HG03103 (cell line): ENCODE measurements at regions not wholly inside any gene's neighbourhood (a gene's known extent, or its start where the extent isn't known, plus 50 kb on each side); places are given as distances from the start of the nearest gene placed in this dataset.
A peak's percentile ranks its signal among the peaks of the same experiment; 100 is the strongest.
"Not testable (repeated sequence)": the region's sequence is repeated elsewhere in the genome, so short reads cannot be mapped to it uniquely, and the experiment has no call there.

Experiments used
- ATAC-seq: cut with Tn5 transposase; IDR thresholded peaks from one replicate; pipeline ENCODE4 v1.9.1; 2021; ENCODE audit warnings: low read depth; ENCODE audit not compliant: unreplicated experiment

DNA sequence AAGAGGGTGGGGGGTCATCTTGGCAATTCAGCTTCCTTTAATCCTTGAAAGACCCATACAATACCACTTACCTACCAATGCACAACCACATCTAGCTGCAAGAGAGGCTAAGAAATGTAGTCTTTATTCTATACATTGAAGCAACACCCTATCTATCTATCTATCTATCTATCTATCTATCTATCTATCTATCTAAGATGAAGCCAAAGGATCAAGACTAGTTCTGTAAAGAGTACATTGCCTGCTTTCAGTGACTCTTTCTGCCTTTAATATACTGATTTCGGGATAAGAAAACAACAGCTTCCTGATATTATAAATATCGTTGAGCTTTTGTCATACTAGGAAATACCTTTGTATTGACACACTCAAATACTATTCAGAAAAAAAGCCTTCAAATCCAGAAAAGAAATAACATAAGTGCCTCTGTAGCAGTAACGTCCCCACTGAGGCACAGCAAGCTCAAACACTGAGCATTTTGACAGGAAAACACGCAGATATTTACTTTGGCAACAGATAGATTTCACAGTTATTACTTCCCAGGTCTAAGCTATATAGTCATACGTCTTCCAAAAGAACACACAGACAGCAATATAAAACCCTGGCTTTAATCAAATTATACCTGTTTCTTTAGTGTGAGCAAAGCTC, 139.4 kb upstream of the SERTAD2 start:
- no peak for ATAC-seq

DNA sequence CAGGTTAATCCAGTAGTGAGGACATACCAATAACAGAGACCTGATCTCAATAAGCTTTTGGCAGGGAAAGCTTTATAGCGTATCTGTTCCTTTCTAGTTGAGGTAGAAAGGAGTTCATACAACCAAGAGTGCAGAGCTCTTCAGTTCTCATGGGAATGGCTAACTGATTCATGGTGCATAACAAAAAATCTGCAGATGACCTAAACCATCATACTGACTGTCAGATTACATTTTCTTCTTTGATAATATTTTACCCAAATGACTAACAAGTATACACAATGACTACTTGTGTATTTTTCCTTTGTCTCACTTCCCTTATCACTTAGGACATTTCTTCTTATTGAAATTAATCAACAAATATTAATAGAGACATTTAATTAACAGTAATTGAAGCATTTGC, 140.0 kb upstream of the SERTAD2 start:
- no peak for ATAC-seq

DNA sequence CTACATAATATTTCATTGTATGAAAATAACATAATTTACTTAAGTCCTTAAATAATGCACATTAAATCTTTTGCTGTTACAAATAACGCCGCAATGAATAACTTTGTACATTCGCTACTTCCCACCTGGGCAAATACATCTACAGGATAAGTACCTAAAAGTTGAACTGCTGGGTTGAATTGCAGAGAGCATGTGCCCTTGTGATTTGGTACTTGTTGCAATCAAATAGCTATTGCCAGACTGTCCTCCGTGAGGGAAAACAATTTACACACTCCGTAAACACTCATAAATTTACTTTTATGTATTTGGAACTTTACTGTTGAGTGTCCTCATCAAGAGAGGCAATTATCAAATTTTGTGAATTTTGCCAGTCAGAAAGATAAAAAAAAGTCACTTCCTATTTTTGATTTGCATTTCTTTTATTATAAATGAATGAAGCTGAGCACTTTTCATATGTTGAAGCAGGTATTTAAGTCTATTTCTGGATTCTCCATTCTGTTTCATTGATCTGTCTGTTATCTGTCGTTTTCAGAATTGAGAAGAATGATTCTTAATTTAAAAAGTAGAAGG, 140.8 kb upstream of the SERTAD2 start:
- ATAC-seq = no peak

DNA sequence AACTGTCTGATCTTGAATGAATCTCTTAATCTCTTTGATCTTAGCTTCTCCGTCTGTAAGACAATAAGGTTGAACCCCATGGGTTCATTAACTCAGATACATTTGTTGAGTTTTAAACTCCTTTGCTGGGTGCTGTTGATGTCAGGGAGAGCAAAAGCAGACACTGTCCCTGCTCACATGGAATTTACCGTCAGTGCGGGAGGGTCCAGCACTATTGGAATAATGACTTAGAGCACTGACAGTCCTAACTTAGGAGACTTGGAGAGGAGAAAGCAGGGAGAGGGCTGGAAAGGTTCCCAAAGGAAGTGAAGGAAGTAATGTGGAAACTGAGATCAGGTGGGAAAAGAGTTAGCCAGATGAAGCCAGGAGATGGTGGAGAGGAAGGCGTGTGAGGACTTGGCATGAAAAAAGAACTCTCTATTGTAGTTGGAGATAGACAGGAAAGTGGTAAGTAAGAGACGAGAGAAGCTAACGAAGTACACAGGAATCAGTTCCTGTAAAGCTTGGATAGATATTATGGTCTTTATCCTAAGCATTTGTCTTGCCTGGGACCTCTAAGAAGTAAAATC, 141.4 kb upstream of the SERTAD2 start:
- ATAC-seq = no peak

DNA sequence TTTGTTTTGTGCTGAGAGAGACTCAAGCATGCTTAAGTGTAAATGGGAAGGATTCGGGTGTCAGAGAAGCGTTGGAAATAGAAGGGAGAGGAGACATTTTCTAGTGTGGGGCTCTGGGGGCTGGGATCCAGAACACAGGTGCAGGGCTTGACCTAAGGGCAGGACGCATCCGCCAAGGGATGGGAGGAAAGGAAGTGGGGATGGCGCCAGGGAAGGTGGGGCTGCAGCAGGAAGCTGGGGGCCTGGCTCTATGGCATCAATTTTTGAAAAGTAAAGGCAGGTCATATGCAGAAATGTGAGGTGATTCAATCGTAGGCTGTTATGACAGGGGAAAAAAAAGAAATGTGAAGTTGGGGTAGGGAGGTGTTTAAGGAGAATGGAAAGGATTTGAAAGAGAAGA, 143.2 kb upstream of the SERTAD2 start:
- ATAC-seq = no peak

DNA sequence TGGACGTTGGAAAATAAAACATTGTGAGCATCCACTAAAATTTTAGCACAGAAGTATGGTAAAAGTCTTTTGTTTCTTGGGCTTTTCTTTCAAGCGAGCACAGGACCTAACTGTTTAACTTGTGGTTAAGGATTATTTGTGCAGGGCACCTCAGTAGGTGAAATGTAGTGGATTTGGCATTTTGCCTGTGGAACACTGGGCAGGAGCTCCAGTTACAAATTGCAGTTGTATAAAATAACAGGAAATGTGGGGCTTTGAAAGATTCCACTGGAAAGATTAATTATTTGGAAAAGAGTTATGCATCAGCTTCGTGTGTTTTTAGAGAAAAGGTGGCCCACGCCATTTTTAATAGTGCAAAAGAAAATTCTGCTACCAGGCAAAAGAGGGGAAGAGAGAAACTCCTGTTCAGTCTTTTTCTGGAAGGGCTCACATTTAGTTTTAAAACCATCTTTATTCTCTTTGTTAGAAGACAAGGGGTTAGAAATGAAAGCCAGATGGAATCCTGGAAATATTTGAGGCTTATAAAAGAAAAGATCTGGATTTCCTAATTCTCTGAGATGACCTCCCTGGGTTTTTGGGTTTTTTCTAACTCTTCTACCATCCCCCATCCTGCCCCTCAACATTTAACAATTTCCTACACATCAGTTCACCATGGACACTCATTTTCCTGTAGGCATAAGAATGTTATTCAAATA, 144.3 kb upstream of the SERTAD2 start:
- no peak for ATAC-seq

DNA sequence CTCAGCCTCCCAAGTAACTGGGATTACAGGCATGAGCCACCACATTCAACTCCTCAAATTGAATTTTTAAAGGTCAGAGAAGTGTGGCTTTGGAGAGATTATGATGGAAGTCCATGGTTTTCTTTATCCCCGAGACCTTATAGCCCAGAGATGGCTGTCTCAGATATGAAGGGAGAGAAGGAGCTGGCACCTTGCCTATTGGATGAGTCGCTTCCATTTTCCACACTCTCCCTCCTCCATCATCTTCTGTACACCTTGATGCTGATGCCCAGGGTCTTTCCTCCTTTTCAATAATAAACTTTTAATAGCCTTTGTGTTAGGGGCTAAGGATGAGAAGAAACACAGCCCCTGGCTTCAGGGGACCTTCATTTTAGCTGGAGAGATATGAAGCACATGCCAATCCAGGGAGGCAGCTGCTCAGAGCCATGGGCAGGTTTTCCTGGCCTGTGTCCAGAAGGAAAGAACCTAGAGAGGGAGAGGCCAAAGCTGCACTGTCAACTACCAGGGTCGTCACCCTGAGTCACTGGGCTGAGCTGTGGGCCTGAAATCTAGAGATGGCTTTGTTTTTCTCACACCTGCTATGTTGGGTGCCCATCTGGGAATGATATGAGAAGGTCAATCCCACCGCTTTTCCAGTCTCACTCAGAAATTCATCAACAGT, 146.0 kb upstream of the SERTAD2 start:
- ATAC-seq = no peak

DNA sequence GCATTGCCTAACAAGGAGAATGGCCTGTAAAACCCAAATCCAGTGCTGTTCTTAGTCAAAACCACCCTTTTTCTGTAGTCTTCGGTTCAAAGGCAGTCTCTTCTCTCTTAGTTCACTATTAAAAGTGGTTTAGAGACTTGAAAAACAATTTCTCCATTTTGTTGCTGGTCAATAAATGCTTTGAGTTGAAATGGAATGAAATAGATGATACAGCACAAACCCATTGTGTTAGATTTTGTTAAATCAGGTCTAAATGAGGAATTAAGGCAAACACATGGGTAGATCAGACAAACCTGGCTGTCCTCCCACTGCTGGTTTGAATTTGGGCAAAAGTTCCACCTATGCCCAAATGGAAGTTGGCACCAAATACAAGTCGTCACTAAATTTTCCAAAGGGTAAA, 150.1 kb upstream of the SERTAD2 start:
- no peak for ATAC-seq

DNA sequence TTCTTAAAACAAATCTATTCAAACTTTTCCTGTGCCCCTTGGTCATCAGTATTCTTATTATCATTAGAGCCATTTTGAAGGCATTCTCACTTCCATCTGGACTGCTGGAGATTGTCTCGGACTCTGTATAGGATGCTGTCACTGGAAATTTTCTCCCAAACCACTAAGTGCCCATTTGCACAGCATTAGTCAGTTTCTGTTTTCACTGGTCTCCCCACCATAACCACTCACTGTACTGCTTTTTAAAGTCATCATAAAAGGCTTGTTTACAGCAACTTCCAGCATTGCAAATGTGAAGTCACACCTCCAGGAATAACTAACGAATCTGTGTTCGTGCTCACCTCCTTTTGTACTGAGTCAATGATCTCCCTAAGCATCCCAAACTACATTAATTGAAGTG, 150.9 kb upstream of the SERTAD2 start:
- no peak for ATAC-seq

DNA sequence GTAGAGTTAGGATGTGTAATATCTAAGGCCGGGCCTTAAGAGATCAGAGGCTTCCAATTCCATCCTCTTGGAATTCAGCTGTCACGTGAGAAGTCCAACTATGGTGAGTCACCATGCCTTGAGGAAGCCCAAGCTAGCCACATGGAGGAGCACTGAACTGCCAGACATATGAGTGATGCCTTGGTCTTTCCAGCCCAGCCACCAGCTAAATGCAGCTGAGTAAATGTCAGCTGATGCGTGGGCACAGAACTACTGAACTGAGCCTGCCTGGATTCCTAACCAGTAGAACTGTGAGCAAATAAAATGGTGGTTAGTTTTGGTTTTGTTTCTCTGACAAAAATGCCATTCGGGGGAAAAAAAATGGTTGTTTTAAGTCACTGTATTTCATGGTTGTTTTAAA, 153.7 kb upstream of the SERTAD2 start:
- peak; percentile 67 for ATAC-seq

DNA sequence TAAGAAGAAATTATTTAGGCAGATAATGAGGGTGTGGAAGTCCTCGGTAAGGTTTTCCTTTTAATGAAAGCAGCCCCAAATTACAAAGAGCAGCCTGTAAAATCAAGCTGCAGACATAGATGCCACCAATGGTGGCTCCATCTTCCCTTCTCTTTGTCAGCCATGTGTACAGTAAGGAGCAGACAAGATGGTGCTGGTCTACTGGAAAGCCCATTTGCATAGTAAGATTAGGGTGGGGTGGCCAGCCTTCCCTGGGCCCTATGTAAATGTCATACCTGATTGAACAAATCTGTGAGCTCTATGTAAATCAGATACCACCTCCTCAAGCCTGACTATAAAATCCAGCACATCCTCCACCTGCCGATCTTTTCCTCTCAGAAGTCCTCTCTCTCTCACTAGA, 154.4 kb upstream of the SERTAD2 start:
- ATAC-seq = no peak

DNA sequence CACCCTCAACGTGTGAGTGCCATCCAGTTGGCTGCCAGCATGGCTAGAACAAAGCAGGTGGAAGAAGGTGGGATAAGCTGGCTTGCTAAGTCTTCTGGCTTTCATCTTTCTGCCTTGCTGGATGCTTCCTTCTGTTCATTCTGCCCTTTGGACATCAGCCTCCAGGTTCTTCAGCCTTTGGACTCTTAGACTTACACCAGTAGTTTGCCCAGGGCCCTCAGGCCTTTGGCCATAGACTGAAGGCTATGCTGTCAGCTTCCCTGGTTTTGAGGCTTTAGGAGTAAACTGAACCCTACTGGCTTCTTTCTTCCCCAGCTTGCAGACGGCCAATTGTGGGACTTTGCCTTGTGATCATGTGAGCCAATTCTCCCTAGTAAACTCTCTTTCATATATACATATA, 155.0 kb upstream of the SERTAD2 start:
- no peak for ATAC-seq

DNA sequence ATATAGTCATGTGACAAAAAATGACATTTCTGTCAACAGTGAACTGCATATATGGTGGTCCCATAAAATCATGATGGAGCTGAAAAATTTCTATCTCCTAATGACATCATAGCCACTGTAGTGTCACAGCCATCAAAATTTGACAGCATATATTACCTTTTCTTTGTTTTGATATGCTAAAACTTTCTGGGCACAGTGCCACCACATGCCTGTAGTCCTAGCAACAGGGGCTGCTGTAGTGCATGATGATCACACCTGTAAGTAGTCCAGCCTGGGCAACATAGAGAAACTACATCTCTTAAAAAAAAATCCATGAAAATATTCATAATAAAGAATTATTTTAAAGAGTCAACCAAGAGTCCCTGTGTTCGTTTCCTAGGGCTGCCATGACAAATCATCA, 155.5 kb upstream of the SERTAD2 start:
- no peak for ATAC-seq

DNA sequence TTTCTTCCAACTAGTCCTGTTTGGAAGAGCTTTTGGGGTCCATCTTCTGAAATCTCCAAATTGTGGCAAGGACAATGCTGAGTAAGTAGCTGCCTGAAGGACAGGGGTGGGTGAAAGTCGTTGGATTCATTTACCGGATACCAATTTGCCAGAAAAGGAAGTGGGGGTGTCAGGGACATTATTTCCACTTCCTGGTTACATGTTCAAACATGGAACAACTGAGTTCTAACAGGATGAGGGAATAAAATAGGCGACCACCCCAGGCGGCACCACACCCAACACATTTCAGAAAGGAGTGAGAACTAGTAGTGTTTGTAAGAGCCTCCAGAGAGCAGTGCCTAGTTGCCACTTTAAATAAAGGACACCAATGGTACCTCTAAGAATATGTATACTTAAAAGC, 158.6 kb upstream of the SERTAD2 start:
- ATAC-seq = no peak

DNA sequence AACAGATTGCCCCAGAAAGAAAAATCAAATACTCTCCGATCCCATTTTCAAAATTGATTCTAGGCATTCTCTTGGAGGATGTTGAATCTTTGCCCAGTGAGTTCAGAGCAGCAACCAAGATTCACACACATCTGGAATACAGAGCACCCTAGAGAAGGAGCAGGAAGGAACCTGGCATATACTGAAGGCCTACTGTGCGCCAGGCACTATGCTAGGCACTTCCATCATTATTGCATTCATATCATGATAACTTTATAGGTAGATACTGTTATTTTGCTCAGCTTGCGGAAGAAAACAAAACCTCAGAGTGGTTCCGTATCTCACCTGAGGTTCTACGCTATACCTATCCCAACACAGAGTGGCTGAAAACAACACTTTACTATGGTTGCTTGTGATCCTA, 160.3 kb upstream of the SERTAD2 start:
- ATAC-seq = no peak

DNA sequence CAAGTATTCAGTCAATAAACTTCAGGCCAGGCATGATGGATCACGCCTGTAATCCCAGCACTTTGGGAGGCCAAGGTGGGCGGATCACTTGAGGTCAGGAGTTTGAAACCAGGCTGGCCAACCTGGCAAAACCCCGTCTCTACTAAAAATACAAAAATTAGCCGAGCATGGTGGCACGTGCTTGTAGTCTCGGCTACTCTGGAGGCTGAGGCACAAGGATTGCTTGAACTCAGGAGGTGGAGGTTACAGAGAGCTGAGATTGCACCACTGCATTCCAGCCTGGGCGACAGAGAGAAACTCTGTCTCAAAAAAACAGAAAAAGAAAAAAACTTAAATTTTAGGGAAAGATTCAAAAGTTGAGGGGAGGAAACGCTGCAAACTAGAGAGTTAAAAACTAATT, 162.8 kb upstream of the SERTAD2 start:
- ATAC-seq = not testable (repeated sequence)

DNA sequence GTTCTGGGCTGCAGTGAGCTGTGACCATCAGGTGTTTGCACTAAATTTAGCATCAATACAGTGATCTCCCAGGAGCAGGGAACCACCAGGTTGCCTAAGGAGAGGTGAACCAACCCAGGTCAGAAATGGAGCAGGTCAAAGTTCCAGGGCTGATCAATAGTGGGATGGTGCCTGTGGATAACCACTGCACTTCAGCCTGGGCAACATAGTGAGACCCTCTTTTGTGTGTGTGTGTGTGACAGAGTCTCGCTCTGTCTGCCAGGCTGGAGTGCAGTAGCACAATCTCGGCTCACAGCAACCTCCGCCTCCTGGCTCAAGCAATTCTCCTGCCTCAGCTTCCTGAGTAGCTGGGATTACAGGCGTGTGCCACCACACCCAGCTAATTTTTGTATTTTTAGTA, 163.7 kb upstream of the SERTAD2 start:
- no peak for ATAC-seq

DNA sequence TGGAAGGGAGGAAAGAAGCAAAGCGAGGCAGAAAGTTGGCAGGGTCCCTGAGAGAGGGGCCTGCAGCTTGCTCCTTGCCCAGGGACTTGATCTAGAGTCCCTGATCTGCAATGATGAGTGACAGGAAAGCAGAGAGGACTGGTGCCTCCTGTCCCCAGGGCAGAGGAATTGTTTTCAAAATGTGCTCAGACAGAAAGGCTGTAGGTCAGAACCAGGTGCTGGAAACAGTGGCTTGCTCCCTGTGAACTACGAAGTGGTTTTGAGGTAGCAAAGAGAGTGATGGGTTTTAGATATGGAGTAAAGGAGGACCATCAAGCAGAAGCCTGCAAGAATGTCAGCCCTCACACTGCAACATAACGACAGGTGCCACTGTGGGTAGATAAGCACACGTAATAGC, 164.9 kb upstream of the SERTAD2 start:
- no peak for ATAC-seq

DNA sequence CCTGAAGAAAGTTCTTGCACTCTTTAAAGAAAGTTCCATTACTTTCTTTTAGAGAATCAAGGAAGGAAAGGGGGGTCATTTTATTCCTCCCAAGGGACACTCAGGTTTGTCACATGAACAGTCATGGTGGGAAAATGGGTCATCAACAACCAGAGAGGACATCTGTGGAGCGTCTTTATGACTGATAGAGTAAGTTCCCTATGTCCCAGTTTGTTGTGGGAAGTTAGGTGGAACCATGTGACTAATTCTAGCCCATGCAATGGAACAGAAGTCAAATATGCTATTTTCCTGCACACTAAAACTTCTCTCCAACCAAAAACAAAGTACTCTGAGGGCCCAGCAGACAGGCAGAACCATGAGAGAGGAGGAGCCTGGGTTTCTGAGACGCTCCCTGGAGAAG, 165.6 kb upstream of the SERTAD2 start:
- no peak for ATAC-seq

DNA sequence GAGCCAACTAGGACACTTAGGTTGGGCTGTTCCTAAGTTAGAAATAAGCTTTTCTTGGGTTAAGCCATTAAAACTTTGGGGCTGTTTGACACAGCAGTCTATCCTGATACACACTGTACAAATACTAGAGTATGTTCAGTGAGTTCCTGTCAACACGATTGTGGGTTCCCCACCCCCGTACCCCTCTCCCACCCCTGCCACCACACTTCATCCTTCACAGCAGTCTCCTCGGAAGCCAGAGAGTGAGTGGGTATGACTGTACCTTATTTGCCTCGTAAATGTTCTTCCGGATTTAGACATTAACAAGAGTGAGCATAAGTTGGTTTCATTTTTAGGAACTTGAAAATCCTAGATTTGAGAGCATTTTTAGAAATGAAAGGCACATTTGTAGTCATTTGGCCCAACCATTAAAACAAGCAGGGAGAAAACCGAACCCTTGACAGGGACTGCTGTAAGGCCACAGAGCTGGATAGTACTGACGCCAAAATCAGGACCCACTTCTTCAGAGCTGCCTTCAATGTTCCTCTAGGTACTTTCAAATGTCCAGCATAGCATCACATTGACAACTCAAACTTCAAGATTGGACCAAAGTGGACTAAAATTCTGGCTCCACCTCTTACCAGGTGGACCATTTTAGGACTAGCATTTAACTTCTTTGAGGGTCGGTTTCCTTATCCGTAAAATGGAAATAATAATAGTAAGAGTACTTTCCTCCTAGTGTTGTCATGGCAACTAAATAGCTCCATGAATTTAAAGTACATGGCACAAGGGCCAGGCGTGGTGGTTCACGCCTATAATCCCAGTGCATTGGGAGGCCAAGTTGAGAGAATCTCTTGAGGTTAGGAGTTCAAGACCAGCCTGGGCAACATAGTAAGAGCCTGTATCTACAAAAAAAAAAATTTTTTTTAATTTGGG, 166.3 kb upstream of the SERTAD2 start:
- ATAC-seq = peak; percentile 75
